AG09319 (cell line): ENCODE measurements at regions not wholly inside any gene's neighbourhood (a gene's known extent, or its start where the extent isn't known, plus 50 kb on each side); places are given as distances from the start of the nearest gene placed in this dataset.

Experiments
- DNase-seq: peaks from one replicate; pipeline ENCODE4 v3.0.0-alpha.2; 2010; ENCODE audit warnings: low read depth; ENCODE audit errors: extremely low read depth
- TF ChIP-seq, protein P1 (sequence below): IDR thresholded peaks from 2 replicates; pipeline ENCODE4 v1.5.1; 2011; ENCODE audit warnings: low read depth, mild to moderate bottlenecking, inconsistent platforms, low read length, moderate library complexity

- no peak for DNase-seq
- TF ChIP-seq, protein P1, sequence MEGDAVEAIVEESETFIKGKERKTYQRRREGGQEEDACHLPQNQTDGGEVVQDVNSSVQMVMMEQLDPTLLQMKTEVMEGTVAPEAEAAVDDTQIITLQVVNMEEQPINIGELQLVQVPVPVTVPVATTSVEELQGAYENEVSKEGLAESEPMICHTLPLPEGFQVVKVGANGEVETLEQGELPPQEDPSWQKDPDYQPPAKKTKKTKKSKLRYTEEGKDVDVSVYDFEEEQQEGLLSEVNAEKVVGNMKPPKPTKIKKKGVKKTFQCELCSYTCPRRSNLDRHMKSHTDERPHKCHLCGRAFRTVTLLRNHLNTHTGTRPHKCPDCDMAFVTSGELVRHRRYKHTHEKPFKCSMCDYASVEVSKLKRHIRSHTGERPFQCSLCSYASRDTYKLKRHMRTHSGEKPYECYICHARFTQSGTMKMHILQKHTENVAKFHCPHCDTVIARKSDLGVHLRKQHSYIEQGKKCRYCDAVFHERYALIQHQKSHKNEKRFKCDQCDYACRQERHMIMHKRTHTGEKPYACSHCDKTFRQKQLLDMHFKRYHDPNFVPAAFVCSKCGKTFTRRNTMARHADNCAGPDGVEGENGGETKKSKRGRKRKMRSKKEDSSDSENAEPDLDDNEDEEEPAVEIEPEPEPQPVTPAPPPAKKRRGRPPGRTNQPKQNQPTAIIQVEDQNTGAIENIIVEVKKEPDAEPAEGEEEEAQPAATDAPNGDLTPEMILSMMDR: no peak
These were observed 79.3 kb upstream of the NRXN3 start for GRCh38 chr14:78090864-78091263.

GRCh38 chr14:78091361-78091760 is 78.8 kb upstream of the NRXN3 start:
- TF ChIP-seq, protein P1: no peak
- no peak for DNase-seq

- TF ChIP-seq, protein P1: no peak
- DNase-seq: no peak
These were observed 78.1 kb upstream of the NRXN3 start for GRCh38 chr14:78092040-78092439.

DNA sequence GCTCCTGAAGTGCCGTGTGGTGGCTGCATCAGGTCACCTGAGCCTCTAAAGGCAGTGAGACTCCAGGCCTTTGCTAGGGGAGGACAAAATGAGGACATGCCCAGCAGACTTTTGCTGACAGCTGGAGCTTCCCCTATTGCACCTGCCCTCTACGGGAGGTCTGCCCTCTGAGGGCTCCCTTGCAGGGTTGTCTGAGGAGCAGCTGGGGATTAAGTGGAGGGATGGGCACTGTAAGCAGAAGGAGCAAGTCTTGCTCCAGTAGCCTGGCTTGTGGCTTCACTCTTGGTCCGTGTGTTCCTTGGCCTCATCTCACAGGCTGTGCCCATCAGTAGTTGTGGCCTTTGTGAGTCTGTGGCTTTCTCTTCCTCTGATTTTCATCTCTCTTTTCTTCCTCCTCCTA is 66.9 kb upstream of the NRXN3 start:
- TF ChIP-seq, protein P1: no peak
- no peak for DNase-seq

GRCh38 chr14:78104160-78104559 is 66.0 kb upstream of the NRXN3 start:
- TF ChIP-seq, protein P1: no peak
- no peak for DNase-seq

GRCh38 chr14:78104655-78105054 is 65.5 kb upstream of the NRXN3 start:
- no peak for DNase-seq
- TF ChIP-seq, protein P1: no peak

DNA sequence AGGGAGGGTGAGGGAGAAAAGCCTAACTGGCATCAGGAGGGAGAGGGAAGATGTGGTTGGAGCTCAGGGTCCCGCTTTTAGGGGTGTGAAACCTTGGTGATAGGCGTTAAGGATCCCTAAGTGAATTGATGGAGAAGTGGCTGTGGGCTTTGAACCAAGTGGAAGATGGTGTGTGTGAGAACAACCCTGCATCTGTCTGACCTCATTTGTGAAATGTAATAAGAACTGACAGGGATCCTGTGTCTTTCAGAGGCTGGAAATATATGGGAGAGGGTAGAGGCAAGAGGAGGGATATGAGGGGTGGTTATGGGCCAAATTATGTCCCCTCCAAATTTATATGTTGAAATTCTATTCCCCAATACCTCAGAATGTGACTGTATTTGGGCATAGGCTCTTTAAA is 63.8 kb upstream of the NRXN3 start:
- TF ChIP-seq, protein P1: no peak
- no peak for DNase-seq
